ENCODE measurements at regions not wholly inside any gene's neighbourhood (a gene's known extent, or its start where the extent isn't known, plus 50 kb on each side); places are given as distances from the start of the nearest gene placed in this dataset.
"Not testable (repeated sequence)": the region's sequence is repeated elsewhere in the genome, so short reads cannot be mapped to it uniquely, and the experiment has no call there.

GRCh38 chr14:56358851-56359614 lies 220.6 kb upstream of the TMEM260 start:
- Mint-ChIP-seq H3K27me3 (peaks cover 5% of the 10 kb centered on the region), H3K9me3 (ENCODE audit: insufficient read depth) (no peaks in the 10 kb centered on the region), H3K4me1 (no peaks in the 10 kb centered on the region), H3K27ac (no peak overlapping the region), H3K4me3 (no peak overlapping the region)
- no peak overlapping the region for H3K27ac ChIP-seq (ENCODE audit: low read length in 2 of 2)
- intact Hi-C loops (cut with micrococcal nuclease): no loop called here
- no peaks in the 10 kb centered on the region for H4K20me1 ChIP-seq (ENCODE audit: control insufficient read depth, insufficient read depth, low read length, poor library complexity, severe bottlenecking)
- H3K36me3 ChIP-seq (replicated peaks in 1 of 2; ENCODE audit: control extremely low read depth in 1 of 2, control insufficient read depth in 1 of 2, extremely low read depth in 1 of 2, insufficient read depth in 2 of 2, low read length in 1 of 2): no peaks in the 10 kb centered on the region
- ATAC-seq (ENCODE audit: low read depth): no peak
- no peak overlapping the region for H3K9ac ChIP-seq (ENCODE audit: low read length)
- CTCF ChIA-PET: no interaction called here
- DNase-seq: no peak
- POLR2A ChIA-PET: no interaction called here
- 0% methylated on average over 1 of the region's 7 CpGs for WGBS (ENCODE audit: insufficient coverage)
- H3K4me3 ChIP-seq (ENCODE audit: control extremely low read depth in 1 of 5, extremely low read depth in 1 of 5, insufficient read depth in 1 of 5, low read depth in 2 of 5, low read length in 4 of 5): no peak overlapping the region
- H3K27me3 ChIP-seq (replicated peaks in 1 of 4; ENCODE audit: control extremely low read depth in 1 of 4, control insufficient read depth in 3 of 4, insufficient read depth in 4 of 4, low read length in 3 of 4): no peaks in the 10 kb centered on the region
- no peak for TF ChIP-seq EZH2 (IDR thresholded peaks at IDR 0.05; ENCODE audit: borderline replicate concordance, insufficient read depth, low read depth, low read length, poor library complexity, severe bottlenecking)
- TF ChIP-seq CTCF (IDR thresholded peaks at IDR 0.05): no peak
- no peak overlapping the region for H3K4me2 ChIP-seq (replicated peaks; ENCODE audit: low read depth, low read length, poor library complexity, severe bottlenecking)
- no peaks in the 10 kb centered on the region for H3K4me1 ChIP-seq (ENCODE audit: control insufficient read depth in 2 of 2, insufficient read depth in 2 of 2, low read length in 2 of 2)
- no peaks in the 10 kb centered on the region for H3K9me3 ChIP-seq (ENCODE audit: control extremely low read depth in 1 of 3, control insufficient read depth in 2 of 3, insufficient read depth in 1 of 3, low read length in 2 of 3)
- no peaks in the 10 kb centered on the region for H3K79me2 ChIP-seq (ENCODE audit: control insufficient read depth, insufficient read depth, low read length)
- H2AFZ ChIP-seq (ENCODE audit: insufficient read depth, low read depth, low read length, poor library complexity, severe bottlenecking): no peak overlapping the region

- H3K79me2 ChIP-seq (ENCODE audit: control insufficient read depth, insufficient read depth, low read length); H2AFZ ChIP-seq (ENCODE audit: insufficient read depth, low read depth, low read length, poor library complexity, severe bottlenecking); H3K4me3 ChIP-seq (ENCODE audit: control extremely low read depth in 1 of 5, extremely low read depth in 1 of 5, insufficient read depth in 1 of 5, low read depth in 2 of 5, low read length in 4 of 5); ATAC-seq (ENCODE audit: low read depth); H3K9me3 Mint-ChIP-seq (ENCODE audit: insufficient read depth); CTCF ChIA-PET; H3K9me3 ChIP-seq (ENCODE audit: control extremely low read depth in 1 of 3, control insufficient read depth in 2 of 3, insufficient read depth in 1 of 3, low read length in 2 of 3); POLR2A ChIA-PET; H3K27me3 Mint-ChIP-seq; H3K4me3 Mint-ChIP-seq; H3K36me3 ChIP-seq (replicated peaks in 1 of 2; ENCODE audit: control extremely low read depth in 1 of 2, control insufficient read depth in 1 of 2, extremely low read depth in 1 of 2, insufficient read depth in 2 of 2, low read length in 1 of 2); intact Hi-C loops (cut with micrococcal nuclease); H4K20me1 ChIP-seq (ENCODE audit: control insufficient read depth, insufficient read depth, low read length, poor library complexity, severe bottlenecking); H3K4me2 ChIP-seq (replicated peaks; ENCODE audit: low read depth, low read length, poor library complexity, severe bottlenecking); DNase-seq; H3K27ac ChIP-seq (ENCODE audit: low read length in 2 of 2); H3K4me1 Mint-ChIP-seq; H3K9ac ChIP-seq (ENCODE audit: low read length); H3K27me3 ChIP-seq (replicated peaks in 1 of 4; ENCODE audit: control extremely low read depth in 1 of 4, control insufficient read depth in 3 of 4, insufficient read depth in 4 of 4, low read length in 3 of 4); H3K27ac Mint-ChIP-seq; H3K4me1 ChIP-seq (ENCODE audit: control insufficient read depth in 2 of 2, insufficient read depth in 2 of 2, low read length in 2 of 2): not testable (repeated sequence)
- no CpG with 5 or more reads among the region's 1 CpG for WGBS (ENCODE audit: insufficient coverage)
Observed at GRCh38 chr14:56365663-56366062, 213.9 kb upstream of the TMEM260 start.
